Left renal cortex interstitium (tissue), 4 donors: ENCODE measurements at regions not wholly inside any gene's neighbourhood (a gene's known extent, or its start where the extent isn't known, plus 50 kb on each side); places are given as distances from the start of the nearest gene placed in this dataset.
A peak's percentile ranks its signal among the peaks of the same experiment; 100 is the strongest.

Experiments
- DNase-seq, 4 donors: peaks; one replicate each; pipeline ENCODE4 v3.0.0-alpha.2; 2013; ENCODE audit warnings: low read depth in 4 of 4, low spot score in 2 of 4, missing footprints in 1 of 4

DNA sequence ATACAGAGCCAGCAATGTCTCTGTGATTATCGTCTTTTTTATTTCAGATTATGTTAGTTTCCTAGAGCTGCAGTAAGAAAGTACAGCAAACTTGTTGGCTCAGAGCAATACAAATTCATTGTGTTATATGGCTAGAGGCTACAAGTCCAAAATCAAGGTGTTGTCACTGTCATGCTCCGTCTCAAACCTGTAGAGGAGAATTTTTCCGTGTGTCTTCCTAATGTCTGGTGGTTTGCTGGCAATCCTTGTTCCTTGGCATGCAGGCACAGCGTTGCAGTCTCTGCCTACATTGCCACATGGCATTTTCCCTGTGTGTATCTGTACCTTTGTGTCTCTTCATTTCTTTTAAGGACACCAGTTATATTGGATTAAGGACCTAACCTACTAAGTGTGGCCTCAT, 244.4 kb downstream of the LRRIQ3 start:
- DNase-seq: no peak

GRCh38 chr1:73953186-73953585, 244.8 kb downstream of the LRRIQ3 start:
- DNase-seq: no peak

- DNase-seq: no peak
Measured at GRCh38 chr1:73948055-73948454, 249.9 kb downstream of the LRRIQ3 start.

- DNase-seq: no peak
Measured at GRCh38 chr1:73947009-73947408, 251.0 kb downstream of the LRRIQ3 start.

DNA sequence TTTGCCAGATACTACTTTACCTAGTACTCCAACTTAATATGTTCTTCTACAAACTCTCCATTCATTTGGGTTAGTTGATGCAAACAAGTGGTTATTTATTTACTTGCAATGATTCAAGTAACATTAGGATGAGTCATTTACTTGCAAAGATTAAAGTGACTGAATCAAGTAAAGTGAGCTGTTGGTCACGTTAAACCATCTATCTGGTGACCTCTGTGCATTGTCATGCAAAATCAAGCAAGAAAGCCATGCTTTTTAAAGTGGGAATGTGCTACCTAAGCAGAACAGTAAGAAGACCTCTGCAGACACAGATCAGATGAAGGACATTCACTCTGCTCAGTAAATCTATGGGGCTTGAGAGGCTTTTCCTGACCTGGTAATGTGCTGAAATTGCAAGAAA, 254.7 kb downstream of the LRRIQ3 start:
- no peak for DNase-seq

DNA sequence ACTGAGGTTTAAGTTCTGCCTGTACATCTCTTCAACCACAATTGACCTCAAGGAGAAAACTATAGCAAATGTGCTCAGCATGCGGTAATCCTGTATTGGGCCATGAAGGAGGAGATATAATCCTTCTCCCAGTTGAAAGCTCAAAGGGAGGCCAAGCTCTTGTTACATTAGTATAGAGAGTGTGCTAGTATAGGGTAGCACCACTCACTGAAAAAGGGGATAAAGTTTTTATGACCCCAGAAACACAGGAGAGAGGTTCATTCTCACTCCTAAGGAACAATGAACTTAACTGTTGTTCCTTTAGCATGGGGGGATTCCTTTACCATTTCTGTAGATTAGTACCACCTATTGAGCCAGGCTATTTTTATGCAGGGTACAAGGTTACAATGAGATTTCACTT, 267.7 kb downstream of the LRRIQ3 start:
- DNase-seq: no peak

GRCh38 chr1:73914951-73915350, 283.0 kb downstream of the LRRIQ3 start:
- peak in 1 of 4 donors; percentile 0 for DNase-seq

GRCh38 chr1:73913025-73913424, 285.0 kb downstream of the LRRIQ3 start:
- DNase-seq: no peak

DNA sequence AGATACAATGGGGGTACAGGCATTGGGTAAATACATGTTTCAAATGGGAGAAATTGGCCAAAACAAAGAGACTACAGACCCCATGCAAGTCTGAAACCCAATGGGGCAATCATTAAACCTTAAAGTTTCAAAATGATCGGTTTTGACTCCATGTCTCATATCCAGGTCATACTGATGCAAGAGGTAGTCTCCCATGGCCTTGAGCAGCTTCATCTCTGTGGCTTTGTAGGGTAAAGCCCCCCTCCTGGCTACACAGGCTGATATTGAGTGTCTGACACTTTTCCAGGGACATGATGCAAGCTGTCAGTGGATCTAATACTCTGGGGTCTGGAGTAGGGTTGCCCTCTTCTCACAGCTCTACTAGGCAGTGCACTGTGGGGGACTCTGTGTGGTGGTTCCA, 286.1 kb downstream of the LRRIQ3 start:
- no peak for DNase-seq

DNA sequence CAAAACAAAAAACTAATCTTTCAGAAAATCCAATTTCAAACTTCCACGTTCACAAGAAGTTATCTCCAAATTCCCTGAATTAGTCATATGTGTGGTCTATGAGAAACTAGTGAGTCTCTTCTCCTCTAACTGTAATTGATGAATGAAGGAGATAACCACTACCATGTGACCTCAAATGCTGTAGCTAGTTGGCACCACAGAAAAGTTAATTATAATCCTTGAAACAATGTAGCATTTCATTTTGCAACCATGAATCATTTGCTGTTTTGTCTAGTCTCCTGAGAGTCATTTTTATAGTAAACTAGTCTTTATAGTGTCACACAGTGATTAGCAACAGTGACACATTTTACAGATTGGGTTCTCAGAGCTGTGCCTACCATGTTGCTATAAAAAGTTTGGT, 287.5 kb downstream of the LRRIQ3 start:
- DNase-seq: no peak

DNA sequence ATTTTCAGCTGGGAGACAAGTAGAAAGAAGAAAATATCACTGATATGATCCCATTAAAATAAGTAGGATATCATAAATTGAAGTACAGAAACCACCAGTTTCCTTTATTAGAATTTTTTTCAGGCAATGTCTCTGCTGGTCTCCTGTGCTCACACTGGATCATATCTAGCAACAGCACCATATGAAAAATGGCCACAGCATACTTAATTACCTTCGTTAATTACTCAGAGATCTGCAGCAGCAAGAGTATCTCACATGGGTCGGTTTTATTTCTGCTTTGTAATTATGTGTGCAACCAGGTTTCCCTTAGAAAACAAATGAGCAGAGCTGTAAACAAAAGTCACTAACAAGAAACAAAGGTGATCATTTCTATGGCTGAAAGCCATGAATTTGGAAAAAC, 287.9 kb downstream of the LRRIQ3 start:
- DNase-seq: no peak

DNA sequence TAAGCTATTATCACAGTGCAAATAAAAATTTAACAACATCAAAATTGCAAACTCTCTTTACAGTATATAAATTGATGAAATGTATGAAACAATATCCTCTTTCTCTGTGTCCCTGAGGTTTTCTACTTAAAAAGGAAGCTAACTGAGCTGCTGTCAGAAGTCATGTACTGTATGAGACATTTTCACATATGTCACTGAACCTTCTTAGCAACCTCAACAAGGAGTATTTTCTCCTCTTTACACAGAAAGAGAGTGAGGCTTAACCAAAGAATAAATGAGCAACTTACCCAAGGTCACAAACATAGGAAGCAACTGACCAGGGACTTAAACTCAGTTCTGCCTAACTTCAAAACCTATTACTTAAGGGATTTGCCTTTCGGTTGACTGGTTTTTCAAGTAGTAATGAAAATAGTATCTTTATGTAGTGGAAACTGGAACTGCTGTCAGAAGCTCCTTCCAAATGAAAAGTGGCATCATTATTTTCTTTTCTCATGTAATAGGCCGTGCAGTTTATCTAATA, 288.9 kb downstream of the LRRIQ3 start:
- DNase-seq: no peak

- DNase-seq: no peak
Measured at GRCh38 chr1:73907051-73907450, 290.9 kb downstream of the LRRIQ3 start.

GRCh38 chr1:73903092-73903491, 294.9 kb downstream of the LRRIQ3 start:
- no peak for DNase-seq

- DNase-seq: no peak
Measured at GRCh38 chr1:73901738-73902137, 296.2 kb downstream of the LRRIQ3 start.

DNA sequence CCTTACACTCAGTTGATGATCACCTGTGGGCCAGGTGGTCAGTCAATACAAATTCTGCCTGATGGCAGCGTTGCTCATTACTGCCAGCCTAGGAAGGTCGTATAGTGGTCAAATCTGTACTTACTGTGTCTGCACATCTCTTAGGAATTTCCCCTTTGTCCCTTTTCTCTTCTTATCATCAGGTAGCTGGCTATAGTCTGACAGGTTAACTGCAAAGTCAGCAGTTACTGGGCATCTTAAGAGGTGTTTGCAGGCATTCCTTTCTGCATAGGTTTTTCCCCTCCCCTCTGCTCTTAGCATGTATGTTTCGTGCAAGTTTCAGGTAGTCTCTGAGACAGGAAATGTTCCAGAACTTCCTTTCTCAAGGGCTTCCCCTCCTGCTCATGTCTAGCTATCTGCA, 298.7 kb downstream of the LRRIQ3 start:
- no peak for DNase-seq

DNA sequence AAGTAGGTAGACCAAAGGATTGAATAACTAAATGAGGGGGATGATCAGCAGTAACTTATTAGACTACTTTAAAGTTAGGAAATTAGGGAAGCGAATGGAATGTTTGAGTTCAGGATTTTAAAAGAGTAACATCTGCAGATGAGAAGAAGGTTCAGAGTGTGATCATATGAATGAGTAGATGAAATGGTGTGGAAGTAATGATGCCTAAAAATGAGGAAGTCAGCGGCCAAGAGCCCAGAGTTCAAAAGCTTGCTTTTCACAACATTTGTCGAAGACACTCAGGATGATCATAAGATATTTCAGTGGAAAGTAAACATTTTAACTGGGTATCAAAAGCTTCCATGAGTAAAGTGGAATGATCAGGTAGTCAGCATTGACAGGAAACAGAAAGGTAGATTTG, 299.4 kb downstream of the LRRIQ3 start:
- no peak for DNase-seq

GRCh38 chr1:73887412-73887811, 310.6 kb downstream of the LRRIQ3 start:
- no peak for DNase-seq

- DNase-seq: no peak
Measured at GRCh38 chr1:73886716-73887115, 311.3 kb downstream of the LRRIQ3 start.

GRCh38 chr1:73874806-73875205, 323.2 kb downstream of the LRRIQ3 start:
- no peak for DNase-seq

DNA sequence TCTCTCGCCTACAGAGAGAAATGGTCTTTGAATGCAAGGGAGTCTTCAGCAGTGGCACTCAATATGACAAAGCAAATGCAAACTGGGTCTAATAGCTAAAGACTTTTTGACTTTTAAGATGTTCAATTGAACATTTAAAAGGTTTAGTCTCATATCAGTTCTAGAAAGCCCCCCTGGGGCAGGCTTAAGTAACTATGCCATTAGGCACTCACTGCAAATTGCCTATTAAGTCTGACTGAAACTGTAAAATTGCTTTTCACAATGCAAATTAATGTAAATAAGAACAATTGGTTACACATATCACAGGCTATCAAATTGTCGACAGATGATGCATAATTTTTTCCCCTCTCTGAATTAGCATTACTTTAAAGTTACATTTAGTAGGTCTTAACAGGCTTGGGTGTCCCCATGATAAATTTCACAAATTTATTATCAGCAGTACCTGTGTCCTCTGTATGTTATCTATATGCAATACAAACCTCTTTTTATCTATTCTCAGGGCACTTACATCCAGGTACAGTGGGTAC, 329.1 kb downstream of the LRRIQ3 start:
- no peak for DNase-seq

DNA sequence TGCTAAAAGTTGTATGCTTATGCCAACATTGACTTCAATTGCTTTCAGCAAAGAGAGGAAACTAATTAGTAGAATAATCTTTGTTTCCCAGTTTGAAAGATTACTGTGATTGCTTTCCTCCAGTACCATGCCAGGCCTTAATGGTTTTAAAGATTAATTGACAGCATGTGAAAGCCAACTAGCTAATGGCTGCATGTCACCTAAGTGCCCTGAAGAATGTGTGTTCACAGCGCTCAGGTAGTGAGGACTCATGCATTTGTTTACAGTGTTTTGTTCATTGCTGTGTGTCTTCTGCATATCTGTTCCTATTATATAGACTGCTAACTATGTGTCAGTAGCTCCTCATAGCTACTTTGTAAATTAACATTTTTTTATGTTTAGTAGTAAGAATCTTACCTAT, 335.6 kb downstream of the LRRIQ3 start:
- DNase-seq: no peak

DNA sequence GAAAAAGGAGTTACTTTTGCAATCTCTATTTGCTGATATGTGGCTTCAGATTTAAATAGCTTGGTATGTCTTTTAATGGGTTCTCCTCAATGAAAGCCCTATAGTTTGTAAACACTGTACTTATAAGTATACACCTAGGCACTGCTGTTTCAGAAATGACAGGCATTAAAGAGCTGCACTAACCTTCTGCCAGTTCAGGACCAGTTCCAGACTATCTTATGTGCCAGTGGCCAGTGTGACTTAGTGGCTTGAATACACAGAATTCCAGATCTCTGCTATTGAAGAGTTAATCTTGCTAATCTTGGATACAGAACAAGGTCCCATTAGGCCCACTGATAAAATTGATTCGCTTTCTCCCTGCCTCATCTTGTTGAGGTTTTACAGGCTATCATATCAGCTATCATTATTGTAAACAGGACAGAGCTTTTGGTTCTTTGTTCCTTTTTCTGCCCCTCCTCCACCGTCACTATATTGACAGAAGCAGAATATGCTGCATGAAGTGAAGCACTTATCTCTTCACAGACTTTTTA, 337.5 kb downstream of the LRRIQ3 start:
- DNase-seq: no peak
